ENCODE measurements at regions not wholly inside any gene's neighbourhood (a gene's known extent, or its start where the extent isn't known, plus 50 kb on each side); places are given as distances from the start of the nearest gene placed in this dataset.
"Not testable (repeated sequence)": the region's sequence is repeated elsewhere in the genome, so short reads cannot be mapped to it uniquely, and the experiment has no call there.

DNA sequence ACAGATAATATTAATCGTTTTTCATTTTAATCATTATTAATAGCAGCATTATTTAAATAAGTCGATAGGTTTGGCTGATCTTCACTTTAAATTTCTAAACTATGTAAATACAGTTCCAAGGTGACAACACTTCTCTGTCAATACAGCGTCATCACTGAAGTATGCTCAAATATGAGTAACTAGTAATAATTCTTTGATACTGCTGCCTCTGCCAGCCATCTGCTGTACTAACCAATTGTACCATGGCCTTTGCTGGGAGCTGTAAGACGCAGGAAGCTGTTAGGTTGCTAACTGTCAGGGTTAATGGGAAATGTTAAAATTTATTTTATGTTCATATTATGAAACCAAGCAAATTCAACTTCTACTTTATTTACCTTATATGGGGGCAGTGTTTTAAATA, 1650.5 kb upstream of the LRRTM3 start:
- DNase-seq (ENCODE audit: low spot score) = no peak

GRCh38 chr10:65284495-65285041, 1641.3 kb upstream of the LRRTM3 start:
- no peak for DNase-seq (ENCODE audit: low spot score)

GRCh38 chr10:65285726-65286125, 1640.1 kb upstream of the LRRTM3 start:
- DNase-seq (ENCODE audit: low spot score) = not testable (repeated sequence)

DNA sequence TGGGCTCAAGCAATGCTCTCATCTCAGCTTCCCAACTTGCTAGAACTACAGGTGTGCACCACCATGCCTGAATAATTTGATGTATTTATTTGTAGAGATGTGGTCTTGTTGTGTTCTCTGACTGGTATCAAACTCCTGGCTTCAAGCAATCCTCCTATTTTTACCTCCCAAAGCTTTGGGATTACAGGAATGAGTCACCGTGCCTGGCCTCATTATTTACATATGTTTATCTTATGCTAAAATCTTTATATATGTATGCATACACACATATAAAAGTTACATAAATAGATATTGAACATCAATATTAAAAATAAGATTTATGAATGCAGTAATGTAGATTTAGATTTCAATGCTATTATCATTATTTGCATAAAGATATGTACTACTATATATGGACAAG, 1634.5 kb upstream of the LRRTM3 start:
- no peak for DNase-seq (ENCODE audit: low spot score)

DNA sequence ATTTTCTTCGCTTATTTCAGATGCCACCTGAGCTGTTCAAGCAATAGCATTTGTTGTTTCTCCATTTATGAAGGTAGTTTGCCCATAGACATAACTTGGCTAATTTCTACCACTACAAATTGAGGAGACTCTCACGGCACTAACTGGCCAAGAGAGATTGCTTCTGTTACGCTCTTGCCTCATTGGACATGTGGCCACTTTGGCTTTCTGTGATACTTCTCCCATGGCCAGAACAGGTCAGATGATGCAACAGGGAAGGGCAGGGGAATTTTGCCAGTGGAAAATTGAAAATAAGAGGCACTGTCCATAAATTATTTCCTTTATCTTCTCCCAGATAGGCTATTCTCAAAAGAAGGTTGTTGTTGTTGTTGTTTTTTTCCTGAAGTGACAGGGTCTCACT, 1633.3 kb upstream of the LRRTM3 start:
- DNase-seq (ENCODE audit: low spot score) = no peak

GRCh38 chr10:65294329-65294728, 1631.5 kb upstream of the LRRTM3 start:
- no peak for DNase-seq (ENCODE audit: low spot score)

DNA sequence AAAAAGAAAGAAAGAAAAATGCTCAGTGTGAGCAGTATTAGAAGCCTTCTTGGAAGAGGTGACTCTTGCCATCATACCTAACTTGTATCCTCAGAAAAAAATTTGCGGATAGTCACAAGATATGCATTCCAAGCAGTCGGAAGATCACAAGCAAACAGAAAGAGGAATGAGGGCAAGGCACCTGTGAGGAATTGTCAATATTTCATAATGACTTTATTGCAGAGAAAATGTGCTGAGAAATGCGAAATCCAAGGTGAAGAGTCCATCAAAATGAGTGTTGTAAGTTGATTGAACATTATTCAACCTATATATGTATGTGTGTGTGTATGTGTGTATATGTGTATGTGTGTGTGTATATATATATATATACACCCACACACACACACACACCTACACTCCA, 1624.7 kb upstream of the LRRTM3 start:
- DNase-seq (ENCODE audit: low spot score) = no peak

DNA sequence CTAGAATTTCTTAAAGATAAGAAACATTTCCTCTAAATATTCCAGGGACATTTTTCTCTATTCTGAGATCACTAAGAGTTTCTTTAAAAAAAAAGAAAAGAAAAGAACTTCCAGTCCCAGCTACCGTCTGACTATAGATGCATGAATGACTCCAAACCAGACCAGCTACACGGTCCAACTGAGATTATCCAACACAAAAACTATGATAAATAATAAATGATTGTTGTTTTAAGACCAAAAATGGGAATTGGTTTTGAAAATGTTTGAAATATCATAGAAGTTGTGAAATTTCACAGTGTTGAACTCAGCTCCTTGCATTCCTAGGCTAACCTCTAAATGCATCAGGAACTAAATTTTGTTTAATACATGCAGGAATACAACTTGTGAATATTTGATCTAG, 1619.6 kb upstream of the LRRTM3 start:
- no peak for DNase-seq (ENCODE audit: low spot score)

- no peak for DNase-seq (ENCODE audit: low spot score)
Measured at GRCh38 chr10:65312876-65313275, 1613.0 kb upstream of the LRRTM3 start.

DNA sequence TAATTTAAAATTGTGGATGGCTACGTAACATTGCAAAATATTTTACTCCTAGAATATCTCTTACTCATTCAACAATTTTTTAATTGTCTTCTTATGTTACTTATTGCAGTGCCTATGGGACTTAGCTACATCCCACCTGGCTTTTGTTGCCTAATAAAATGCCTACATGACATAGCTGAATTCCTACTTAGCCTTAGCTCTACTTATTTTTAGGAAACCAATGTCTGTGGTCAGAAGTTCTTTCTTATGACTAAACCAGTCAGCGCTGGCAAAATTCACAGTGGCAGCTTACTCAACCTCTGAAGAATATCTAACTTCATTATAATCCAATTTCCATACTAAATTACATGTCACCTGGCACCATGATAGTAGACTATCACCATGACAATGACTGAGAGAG, 1612.4 kb upstream of the LRRTM3 start:
- DNase-seq (ENCODE audit: low spot score) = no peak

DNA sequence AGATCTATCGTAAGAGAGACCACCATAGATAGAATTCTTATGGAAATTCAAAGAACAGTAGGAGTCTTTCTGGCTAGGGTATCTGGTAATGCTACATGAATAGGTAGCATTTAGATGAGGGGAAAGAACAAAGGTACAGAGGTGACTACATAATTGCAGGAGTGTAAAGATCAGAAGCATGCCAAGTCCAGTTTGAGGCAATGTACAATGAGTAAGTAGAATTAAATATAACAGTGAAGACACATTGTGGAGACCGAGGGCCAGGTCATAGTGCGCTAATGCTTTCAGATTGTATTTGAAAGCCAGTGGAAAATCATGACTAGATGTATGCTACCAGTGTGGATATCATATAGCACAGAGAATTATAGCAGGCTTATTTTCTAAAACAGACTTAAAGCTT, 1611.6 kb upstream of the LRRTM3 start:
- no peak for DNase-seq (ENCODE audit: low spot score)

DNA sequence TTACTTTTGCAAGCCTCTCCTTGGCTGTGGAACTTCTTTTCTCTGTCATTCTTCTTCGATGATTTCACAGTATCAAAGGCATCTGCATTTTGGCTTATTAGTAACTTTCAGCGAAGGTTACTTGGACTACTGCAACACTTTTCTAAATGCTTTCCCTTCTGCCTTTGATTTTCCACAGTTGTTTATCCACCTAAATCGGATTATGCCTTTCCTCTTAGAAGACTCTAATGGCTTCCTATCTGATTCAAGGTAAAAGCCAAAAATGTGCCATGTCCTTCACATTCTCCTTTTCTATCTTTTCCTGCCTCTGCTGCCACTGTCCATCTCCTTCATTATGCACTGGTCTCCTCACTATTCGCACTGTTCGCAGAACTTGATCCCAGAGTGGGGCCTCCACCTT, 1606.3 kb upstream of the LRRTM3 start:
- no peak for DNase-seq (ENCODE audit: low spot score)

DNA sequence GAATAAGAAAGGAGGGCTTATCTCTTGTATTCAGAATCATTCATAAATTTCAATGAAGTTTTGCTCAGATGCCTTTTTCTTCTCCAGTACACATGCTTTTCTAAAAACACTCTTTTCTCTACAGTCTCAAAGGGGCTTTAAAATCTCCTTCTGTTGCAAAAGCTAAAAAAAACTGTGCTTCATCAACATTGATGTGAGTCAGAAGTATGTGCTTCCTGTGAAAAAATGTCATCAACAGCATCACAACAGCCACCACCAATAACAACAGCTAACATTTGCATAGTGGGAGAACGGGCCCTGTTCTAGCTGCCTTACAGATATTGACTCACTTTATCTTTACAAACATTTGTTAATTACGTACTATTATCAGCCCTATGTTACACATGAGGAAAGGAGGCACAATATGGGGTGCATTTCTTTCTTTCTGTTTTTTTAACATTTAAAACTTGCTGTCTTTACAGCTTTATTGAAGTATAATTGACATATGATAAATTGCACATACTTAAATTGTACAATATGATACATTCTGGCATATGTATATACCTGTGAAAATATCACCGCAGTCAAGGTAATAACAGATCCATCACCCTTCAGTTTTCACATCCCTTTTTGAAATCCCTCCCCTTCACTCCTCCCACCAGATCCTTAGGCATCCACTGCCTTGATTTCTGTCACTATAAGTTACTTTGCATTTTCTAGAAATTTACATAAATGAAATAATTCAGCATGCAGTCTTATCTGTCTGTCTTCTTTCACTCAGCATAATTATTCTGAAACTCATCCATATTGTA, 1605.4 kb upstream of the LRRTM3 start:
- peak; percentile 4 for DNase-seq (ENCODE audit: low spot score)

DNA sequence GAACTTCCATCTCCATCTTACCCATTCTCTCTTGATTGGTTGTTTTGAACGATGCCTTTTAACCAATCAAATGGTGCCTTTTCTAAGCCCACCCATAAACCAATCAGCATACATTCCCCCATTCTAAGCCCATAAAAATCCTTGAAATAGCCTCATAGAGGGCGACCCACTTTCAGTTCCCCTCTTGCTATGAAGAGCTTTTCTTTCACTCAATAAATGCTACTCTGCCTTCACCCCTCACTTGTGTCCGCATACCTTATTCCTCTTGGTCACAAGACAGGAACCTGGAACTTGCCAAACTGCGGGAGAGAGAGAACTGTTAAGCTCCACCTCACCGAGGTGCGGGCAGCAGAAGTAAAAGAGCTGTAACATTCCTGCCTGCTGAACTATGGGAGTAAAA, 1602.0 kb upstream of the LRRTM3 start:
- no peak for DNase-seq (ENCODE audit: low spot score)

GRCh38 chr10:65325913-65326312, 1599.9 kb upstream of the LRRTM3 start:
- no peak for DNase-seq (ENCODE audit: low spot score)

GRCh38 chr10:65328486-65328885, 1597.3 kb upstream of the LRRTM3 start:
- DNase-seq (ENCODE audit: low spot score) = no peak

DNA sequence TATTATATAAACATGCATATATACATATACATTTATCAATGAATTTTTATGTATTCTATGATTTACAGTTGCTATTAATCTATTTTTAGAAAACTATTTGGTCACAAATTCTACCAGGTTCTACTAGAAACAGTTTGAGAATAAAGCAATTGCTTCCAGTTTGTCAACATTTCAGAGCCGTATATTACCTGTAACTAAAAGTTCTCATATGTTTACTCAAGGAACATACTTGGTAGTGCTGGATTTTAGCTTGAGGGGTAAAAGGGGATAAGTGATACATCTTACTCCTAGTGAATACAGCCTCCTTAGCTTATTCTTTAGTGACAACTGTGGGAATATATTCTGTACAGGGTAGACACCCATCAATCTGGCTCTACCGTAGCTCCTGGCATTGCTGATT, 1590.5 kb upstream of the LRRTM3 start:
- DNase-seq (ENCODE audit: low spot score) = no peak

DNA sequence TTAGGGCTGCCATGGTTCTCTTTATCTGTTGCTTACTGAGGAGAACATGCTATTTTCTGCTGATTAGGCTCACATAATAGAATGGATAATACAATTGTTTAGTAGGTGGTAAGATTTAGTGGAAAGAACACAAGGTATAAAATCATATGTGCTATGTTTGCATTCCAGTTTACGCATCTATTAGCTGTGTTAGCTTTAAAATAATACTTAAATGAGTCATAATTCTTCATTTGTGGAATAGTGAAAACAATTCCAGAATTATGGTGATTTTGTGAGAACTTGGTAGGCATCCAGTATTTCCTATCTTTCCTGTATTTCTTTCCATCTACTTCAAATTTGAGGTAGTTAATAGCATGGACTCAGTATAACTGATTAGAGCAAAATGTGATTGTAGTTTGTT, 1585.5 kb upstream of the LRRTM3 start:
- DNase-seq (ENCODE audit: low spot score) = no peak

DNA sequence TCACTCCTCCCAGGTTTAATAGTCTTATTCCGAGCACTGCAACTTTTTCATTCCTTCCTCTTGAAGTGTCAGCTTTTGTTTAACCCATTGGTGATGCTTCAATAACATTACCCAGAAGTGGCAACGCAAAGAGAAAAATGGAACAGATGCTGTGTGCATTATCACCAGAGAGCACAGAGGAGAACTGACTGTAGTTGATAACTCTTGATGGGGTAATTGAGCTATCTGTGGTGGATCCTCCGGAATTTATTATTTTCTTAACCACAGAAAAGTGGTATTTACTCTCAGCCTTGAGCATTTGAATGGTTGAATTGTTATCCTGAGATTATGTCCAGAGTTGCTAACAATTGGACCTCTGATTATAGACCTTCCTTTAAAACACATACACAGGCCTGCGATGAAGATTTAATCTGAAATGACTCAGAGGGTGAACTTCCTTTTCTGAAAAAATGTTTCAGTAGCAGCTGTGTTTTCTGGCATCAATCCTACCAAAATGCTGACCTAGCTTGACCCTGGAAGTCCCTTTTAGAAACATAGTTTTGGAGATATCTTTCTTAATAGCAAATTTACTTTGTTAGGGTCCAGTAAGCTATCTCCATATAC, 1584.4 kb upstream of the LRRTM3 start:
- no peak for DNase-seq (ENCODE audit: low spot score)

GRCh38 chr10:65342245-65342644, 1583.6 kb upstream of the LRRTM3 start:
- no peak for DNase-seq (ENCODE audit: low spot score)

DNA sequence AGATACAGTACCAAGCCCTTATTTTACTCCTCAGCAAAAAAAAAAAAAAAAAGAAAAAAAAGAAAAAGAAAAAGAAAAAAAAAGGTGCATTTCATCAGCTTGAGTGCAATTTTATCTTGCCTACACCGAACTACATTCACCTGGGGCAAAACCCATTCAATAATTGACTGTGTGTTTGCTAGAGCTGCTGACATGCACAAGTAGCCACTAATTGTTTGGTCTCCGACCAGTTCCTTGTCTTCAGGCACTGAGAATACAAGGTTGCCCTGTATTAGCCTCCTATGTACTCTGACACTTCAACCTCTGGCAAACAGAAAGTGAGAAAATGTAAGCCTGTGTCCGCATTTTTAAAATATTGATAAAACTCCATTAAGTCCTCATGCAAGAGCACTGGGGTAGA, 1579.4 kb upstream of the LRRTM3 start:
- no peak for DNase-seq (ENCODE audit: low spot score)

GRCh38 chr10:65348637-65349036, 1577.2 kb upstream of the LRRTM3 start:
- DNase-seq (ENCODE audit: low spot score) = no peak

DNA sequence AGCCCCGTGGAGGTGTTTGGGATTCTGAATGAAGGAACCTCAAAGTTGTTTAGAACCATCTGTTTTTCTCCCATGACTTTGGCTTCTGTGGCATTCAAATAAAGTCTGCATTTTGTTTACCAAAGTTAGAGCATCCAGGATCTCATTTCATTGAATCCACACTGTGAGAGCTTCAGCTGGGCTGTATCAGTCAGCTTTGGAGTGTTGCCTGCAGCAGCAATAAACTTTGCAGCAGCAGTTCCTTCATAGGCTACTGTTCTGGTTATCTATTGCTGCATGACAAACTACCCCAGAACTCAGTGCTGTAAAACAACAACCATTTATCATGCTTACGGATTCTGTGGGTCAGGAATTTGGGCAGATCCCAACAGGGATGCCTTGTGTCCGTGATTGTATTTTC, 1575.2 kb upstream of the LRRTM3 start:
- DNase-seq (ENCODE audit: low spot score) = no peak

Measured in Ammon's horn (tissue), 1 donor.